HG03521 (cell line): ENCODE measurements at regions not wholly inside any gene's neighbourhood (a gene's known extent, or its start where the extent isn't known, plus 50 kb on each side); places are given as distances from the start of the nearest gene placed in this dataset.

Source experiments
- ATAC-seq: cut with Tn5 transposase; IDR thresholded peaks from one replicate; pipeline ENCODE4 v1.9.1; 2021; ENCODE audit warnings: mild to moderate bottlenecking, moderate library complexity; ENCODE audit not compliant: unreplicated experiment

DNA sequence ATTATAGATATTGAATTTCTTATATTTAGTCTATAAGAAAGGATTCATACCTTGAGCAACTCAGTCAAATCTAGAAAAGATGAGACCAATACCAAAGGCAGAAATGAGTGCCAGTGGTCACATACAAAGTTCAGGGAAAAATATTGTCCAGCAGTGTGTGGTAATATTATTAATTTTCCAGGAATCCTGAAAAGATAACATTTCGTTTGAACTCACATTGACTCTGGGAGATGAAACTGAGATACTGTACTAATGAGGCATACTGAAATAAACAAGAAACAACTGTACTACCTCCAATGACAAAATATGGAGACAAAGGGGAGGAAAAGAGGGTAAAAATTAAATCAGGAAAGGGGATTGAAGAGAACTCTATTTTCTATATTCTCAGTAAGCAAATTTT is 212.4 kb downstream of the TRAM1L1 start:
- ATAC-seq, result no peak

DNA sequence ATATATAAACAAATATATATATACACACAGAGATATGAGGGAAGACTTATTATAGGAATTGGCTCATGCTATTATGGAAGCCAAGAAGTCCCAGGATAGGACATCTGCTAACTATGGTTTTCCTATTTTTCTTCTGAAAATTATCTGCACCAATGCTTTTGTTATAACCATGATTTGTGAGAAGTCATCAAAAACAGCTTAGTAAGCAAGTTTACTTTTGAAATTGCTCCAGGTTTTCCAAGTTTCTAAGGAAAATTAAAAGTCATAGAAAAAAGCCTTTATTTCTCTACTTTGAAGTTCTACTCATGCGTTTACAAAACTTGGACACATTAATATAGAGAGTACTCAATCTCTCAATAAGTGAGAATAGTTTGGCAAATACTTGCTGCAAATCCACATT is 213.1 kb downstream of the TRAM1L1 start:
- ATAC-seq, result no peak

DNA sequence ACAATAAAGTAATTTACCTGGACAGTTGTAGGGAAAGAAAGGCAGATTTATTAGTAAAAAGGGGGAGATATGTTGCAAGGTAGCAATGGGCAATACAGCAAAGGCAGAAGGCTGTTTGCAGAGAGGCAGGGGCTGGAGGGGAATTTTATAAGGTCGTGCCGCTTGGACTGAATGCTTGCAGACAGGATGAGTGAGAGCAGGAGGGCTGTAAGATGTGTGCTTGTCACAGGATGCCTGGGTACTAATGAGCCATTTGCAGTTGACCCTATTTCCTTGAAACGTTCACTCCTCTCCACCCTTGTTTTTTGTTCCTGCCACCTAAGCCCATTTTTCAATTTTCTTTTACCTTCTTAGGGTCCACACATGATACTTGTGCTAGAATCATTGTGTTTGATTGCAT is 214.7 kb downstream of the TRAM1L1 start:
- no peak for ATAC-seq

DNA sequence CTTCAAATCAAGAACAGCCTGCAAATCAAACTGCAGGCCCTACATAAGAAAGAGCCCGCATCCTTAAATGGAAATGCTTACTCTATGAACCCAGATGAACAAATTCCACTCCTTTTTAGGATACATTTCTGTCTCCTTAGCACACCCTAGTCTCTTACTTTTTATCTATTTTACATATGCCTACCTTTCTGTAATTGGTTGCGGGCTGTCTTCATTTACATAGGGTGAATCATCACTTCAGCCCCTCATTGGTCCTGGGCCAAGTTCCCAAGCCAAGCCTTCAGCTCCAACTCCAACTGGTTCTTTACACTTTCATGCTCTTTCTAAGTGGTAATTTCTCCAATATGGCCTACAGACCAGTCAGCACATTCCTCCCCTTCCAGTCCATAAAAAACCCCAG is 219.3 kb downstream of the TRAM1L1 start:
- no peak for ATAC-seq

DNA sequence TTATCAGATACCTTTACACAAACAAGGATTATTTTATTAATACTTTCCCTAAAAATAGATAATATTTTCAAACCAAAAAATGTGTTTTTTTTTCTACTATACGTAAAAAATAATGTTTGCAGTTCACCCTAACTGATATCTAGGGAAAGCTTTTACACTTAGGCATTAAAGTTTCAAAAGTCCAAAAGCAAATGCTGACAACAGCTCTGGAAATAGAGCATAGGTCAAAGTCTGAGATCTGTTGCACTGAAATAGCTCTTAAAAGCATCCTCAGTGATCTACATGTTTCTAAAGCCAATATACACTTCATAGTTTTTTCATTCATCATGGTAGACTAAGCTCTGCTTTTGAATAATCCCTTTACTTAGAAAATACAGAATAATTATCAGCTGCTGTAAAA is 222.8 kb downstream of the TRAM1L1 start:
- ATAC-seq, result no peak

DNA sequence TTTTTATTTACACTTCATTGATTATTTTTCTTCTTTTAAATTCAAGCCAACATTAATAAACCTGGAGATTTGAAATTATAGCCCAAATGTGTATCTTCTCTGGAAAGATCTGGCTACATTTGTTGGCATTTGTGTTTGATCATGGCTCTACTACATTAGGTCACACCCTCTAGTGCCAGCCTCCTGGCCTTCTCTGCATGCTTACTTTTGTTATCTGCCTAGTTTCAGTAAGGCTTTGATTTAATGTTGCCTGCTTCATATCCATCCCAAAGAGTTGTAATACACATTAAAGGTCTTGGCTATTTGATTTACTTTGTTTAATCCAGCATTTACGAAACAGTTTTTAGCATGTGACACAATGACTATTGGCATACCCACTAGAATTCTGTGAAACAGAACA is 224.5 kb downstream of the TRAM1L1 start:
- ATAC-seq, result no peak

DNA sequence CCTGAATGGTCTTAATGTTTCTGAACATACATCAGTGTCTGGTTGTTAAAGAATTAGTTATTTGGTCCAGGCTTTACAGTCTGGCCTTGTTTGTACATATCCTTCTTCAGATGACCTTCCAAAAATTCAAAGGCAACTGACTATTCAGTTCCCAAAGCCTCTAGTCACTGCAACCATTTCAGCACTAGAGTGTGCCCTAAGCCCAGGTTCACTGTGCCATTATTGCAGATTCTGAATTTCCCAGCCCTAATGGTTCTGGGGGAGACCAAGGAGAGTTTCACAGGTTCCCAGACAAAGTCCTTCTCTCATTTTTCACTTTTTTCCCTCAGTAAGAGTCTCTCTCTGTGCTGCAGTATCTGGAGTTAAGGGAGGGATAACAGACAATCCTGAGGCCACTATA is 235.8 kb downstream of the TRAM1L1 start:
- ATAC-seq, result no peak

DNA sequence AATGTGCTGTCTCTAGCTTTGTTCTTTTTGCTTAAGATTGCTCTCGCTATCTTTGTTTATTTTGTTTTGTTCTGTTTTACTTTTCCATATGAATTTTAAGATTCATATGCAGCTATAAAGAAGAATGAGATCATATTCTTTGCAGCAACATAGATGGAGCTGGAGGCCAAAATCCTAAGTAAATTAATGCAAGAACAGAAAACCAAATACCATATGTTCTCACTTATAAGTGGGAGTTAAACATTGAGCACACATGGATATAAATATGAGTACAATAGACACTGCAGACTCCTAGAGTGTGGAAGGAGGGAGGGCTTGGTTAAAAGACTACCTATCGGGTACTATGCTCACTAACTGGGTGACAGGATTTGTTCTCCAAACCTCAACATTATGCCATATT is 237.8 kb downstream of the TRAM1L1 start:
- no peak for ATAC-seq

DNA sequence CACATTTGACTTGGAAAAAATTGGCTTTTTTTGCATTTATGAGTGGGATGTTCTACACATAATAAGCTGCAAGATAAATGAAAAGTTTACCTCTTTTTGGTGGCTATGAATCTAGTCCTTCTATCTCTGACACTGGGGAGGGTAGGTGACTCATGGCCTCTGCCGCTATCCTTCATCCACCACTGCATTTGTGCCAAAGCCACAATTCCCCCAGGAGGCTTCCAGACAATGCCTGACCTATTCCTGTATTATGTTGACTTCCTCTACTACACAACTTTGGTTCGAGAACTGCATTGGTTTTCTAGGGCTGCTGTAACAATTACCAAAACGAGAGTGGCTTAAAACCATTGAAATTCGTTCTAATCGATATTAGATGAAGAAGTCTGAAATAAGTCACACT is 245.6 kb downstream of the TRAM1L1 start:
- ATAC-seq, result no peak

DNA sequence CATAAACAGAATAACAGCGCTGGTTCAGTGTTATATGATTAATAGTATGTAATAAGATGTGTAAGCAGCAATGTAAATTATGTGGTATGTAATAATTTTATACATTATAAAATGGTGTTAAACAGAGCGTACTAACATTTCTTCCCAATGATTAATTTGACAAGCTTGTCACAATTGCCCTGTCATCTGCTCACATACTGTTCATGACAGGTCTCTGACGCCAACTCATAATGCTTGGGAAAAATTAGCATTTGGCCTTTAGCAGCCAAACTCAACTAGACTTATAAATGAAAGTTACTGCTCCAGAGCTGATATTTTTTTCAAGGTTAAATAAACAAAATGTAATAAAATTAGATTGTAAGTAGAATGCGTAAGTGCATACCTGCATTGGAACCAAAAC is 246.8 kb downstream of the TRAM1L1 start:
- ATAC-seq, result no peak

DNA sequence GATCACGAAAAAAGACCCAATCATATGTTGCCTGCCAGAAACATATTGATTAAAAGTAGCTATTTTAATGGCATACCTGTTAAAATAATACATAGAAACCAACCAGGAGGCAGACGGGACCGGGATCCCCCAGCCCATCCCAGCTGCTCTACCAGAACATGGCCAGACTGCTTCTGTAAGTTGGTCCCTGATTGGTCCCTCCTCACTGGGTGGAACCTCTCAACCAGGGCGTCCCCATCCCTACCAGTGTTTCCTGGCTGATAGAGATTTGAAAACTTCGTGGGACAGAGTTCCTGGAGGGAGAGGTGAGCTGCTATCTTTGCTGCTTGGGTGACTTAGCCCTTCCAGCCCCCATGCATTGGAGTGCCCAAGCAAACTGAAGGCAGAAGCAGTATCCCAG is 256.2 kb downstream of the TRAM1L1 start:
- no peak for ATAC-seq

DNA sequence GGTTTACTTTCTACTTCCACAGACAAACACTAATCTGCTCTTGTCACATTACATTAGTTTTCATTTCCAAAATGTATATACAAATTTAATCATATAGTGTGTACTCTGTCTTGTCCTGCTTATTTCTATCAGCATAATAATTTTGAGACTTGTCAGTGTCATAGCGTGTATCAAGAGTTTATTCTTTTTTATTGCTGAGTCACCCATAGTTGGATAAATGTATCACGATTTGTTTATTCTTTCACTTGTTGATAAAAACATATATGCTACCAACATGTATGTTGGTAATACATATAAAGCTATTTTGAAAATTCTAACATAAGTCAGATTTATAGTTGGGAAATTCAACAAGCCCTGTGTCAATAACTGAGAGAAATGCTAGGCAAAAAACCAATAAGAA is 261.2 kb downstream of the TRAM1L1 start:
- no peak for ATAC-seq

DNA sequence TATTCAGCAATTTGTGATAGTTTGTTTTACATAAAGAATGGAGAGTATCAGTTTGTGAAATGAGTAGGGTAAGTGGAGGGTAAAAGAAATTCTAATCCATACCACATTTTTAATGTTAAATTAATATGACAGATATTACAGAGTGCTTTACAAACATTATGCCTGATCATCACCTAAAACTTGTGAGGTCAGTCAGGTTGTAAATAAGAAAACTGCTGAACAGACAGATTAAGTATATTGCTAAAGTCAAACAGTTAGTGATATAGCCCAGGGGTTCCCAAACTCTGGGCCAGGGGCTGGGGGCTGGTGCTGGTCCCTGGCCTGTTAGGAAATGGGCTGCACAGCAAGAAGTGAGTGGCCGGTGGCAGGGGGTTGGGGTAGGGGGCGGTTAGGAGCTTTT is 273.6 kb downstream of the TRAM1L1 start:
- no peak for ATAC-seq

DNA sequence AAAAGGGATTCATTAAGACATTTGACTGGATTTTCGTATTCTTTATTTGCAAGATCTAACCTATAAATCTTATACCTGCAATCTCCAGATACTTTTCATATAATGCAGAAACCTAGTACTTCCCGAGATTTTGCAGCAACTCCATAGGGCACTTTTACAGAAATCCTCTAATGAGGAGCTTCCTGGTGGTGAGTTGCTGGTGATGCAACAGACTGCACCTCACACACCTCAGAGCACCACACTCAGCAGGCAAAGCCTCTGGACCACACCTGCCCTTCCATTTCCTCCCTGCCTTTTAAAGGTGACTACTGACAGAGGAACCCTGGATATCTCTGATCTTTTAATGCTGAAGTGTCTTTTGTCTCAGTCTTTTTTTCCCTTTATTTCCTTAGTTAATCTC is 289.4 kb downstream of the TRAM1L1 start:
- no peak for ATAC-seq

DNA sequence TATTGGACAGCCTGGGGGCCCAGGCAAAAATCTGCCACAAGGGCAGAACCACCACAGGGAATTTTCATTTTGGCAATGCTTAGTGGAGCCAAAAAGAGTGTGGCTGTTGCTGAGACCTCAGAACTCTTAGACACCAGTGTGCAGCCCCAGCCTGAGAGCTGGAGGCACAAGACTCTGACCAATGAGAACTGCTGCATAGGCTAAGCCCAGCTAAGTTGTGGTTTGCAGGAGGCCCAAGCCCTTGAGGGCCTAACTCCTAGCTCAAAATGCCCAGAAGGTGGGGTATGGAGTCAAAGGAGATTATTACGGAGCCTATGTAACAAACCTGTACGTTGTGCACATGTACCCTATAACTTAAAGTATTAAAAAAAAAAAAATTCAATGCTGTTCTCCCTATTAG is 296.7 kb downstream of the TRAM1L1 start:
- no peak for ATAC-seq

DNA sequence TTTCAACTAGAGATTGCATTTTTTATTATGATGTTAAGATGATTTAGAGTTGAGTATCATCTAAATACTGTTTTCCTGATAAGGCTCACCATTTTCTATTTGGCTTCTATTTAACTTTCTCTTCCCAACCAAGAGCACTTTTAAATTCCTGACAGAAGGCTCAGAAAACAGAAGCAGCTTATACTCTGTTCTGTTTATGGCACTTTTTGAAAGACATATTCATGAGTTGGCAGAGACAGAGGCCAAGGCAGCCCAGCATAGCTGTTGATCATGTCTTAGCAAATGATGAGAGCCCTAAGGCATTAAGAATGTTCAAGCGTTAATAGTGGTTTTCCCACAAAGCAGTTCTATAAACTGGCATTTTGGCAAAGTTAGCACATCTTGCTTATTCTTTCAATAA is 330.3 kb downstream of the TRAM1L1 start:
- no peak for ATAC-seq

DNA sequence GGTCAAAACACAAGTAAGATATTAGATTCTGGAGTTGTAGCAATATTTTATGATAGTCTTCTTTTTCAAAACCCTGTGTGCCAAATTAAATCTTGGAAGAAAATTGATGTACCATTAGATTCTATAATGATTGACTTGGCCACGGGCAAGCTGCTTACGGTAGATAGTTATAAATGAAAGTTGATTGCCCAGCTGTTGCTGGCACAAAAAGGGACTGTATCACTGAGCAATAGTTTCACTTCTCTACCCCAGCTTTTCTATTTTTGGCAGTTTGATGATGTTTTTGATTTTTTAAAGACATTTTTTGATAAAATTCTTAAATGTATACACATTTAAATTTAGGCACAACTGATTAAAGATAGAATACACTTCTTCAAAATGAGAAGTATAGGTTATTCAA is 333.3 kb downstream of the TRAM1L1 start:
- ATAC-seq, result no peak

DNA sequence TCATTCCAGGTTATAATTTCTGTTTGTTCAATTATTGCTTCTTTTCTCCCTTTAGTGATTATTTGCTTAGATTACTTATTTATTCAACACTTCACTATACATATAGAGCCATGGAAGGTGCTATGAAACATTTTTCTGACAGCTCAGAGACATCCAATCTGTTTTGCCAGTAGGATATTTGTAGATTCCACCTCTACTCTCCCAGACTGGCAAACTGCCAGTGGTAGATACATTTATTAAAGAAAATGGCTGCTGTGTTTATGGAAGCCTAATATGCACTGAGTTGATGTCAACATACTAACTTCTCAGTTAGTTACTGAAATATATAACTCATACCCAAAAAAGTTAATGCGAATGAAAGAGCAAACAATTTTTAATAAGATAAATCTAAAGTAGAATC is 348.6 kb downstream of the TRAM1L1 start:
- ATAC-seq, result no peak

DNA sequence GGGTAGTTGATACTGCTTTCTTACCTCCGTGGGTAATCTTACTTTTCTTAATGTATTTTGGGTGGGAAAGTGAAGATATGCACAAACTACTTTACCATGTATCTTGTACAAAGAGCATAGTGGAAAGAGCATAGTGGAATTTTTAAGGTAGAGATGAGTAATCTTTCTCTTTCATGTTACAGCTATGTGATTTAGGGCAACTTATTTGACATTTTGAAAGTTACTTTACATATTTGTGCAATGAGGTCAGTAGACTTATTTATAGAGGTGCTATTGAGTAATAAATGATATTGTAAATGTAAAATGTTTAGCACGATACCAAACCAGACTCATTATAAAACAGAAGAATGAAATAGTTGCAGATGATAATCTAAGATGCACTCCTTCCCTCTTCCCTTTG is 351.2 kb downstream of the TRAM1L1 start:
- no peak for ATAC-seq

DNA sequence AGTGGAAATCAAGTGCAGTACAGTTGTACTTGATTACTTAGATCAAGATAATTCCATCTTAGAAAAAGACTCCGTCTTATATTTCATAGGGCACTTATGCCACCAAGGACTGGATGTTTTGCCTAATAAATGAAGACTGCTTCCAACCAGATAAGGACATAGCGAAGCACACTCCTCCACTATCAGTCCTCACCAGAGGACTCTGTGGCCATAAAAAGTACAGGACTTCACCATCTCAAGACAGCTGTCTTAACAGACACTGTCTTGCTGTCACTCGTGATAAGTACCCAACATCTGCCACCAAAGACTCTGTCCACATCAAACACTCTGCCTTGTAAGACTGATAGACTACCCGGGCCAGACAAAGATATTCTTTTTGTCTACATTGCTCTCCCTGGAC is 352.0 kb downstream of the TRAM1L1 start:
- no peak for ATAC-seq

DNA sequence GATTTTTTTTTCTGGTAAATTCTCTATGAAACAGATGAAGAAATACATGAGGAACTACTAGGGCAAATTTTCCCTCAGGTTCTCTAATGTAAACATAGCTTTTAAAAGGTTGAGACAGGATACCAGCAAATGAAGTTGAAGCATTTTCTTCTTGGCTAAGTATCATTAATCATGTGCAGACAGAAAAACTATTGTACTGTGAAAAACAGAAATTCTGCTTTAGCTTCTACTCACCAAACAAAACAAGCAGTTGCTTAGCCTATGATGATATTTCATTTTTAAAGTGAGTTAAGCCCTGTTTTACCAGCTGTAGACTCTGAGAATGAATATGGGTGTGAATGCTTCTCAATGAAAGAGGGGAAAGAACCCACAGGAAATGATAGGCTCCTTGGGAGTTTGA is 358.9 kb downstream of the TRAM1L1 start:
- no peak for ATAC-seq

DNA sequence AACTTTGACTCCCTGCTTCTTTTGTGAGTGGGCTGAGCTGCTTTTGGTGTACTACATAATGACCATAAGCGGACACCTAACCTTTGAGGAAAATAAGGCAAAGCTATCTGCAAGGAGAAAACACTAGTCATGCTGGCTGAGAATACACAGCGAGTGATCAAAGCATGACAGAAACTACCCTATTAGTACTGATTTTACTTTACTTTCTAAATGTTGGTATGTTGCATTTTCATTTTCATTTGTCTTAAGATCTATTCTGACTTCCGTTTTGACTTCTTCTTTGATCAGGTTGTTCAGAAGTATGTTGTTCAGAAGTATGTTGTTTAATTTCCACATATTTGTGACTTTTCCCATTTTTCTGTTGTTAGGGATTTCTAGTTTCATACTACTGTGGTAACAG is 361.1 kb downstream of the TRAM1L1 start:
- peak; percentile 90 for ATAC-seq

DNA sequence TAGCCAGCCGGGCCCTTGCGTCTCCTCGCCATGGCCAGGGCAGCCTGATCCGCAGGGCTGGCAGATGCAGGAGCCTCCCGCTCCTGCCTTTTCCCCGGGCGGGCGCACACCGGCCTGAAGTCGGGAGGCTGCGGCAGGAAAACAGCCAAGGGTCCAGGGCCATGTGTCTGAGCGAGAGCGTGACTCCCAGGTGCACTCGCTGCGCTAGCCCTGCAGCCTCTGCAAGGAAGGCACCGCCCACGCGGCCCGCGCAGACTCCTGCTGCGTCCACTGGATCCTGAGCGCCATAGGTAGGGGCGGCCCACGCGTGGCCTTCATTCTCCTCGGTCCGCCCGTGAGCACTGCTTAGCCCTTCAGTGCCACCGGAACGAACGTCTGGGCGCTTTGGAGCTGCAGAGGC is 379.9 kb downstream of the TRAM1L1 start:
- ATAC-seq, result no peak

DNA sequence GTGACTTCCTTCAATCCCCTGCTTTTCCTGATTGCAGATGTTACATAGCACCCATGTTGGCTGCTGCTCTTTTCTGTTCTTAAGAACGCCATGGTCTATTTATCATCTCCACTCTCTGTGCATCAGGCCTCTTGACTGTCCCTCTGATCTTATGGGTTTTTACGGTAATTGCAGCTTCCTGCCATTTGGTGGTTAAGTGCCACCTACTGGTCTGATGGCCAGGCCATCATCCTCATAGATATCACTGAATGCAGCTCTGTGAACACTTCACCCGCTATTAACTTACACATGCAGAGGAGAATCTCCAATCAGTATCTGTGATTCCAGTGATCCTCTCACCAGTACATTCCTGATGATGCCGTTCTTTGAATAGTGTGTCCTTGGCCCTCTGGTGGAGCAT is 382.4 kb downstream of the TRAM1L1 start:
- ATAC-seq, result no peak
